Liver (tissue), 8 donors: ENCODE measurements at regions not wholly inside any gene's neighbourhood (a gene's known extent, or its start where the extent isn't known, plus 50 kb on each side); places are given as distances from the start of the nearest gene placed in this dataset.

Source experiments
- DNase-seq: peaks from one replicate; pipeline ENCODE4 v3.0.0-alpha.2; 2017; ENCODE audit warnings: low spot score
- H3K27ac ChIP-seq, 2 donors: one replicate each; pipeline ENCODE4 v1.7.0; 2013; ENCODE audit warnings: inconsistent platforms in 2 of 2, low read length in 2 of 2, control low read depth in 1 of 2, low read depth in 1 of 2, mild to moderate bottlenecking in 1 of 2
- H3K27me3 ChIP-seq, 4 donors: one replicate each; pipeline versions ENCODE4 v1.6.1 to v1.7.0; 2013; ENCODE audit warnings: low read length in 3 of 4, inconsistent platforms in 1 of 4, mild to moderate bottlenecking in 1 of 4, moderate library complexity in 1 of 4; ENCODE audit not compliant: control insufficient read depth in 4 of 4, insufficient read depth in 4 of 4
- H3K36me3 ChIP-seq, 4 donors: one replicate each; pipeline versions ENCODE4 v1.6.1 to v1.7.0; 2013; ENCODE audit warnings: low read length in 3 of 4, mild to moderate bottlenecking in 3 of 4, low read depth in 1 of 4, moderate library complexity in 1 of 4; ENCODE audit not compliant: control insufficient read depth in 4 of 4, insufficient read depth in 3 of 4
- H3K4me1 ChIP-seq, 4 donors: one replicate each; pipeline versions ENCODE4 v1.6.1 to v1.7.0; 2013; ENCODE audit warnings: low read length in 3 of 4, mild to moderate bottlenecking in 3 of 4, moderate library complexity in 1 of 4; ENCODE audit not compliant: control insufficient read depth in 4 of 4, insufficient read depth in 4 of 4
- H3K4me3 ChIP-seq, 3 donors: one replicate each; pipeline versions ENCODE4 v1.6.1 to v1.7.0; 2013; ENCODE audit warnings: low read length in 3 of 3, control low read depth in 1 of 3, low read depth in 1 of 3, mild to moderate bottlenecking in 1 of 3
- H3K9ac ChIP-seq, 2 donors: one replicate each; pipeline ENCODE4 v1.7.0; 2013; ENCODE audit warnings: low read length in 2 of 2, mild to moderate bottlenecking in 2 of 2, moderate library complexity in 2 of 2, control low read depth in 1 of 2, low read depth in 1 of 2
- H3K9me3 ChIP-seq, 4 donors: one replicate each; pipeline versions ENCODE4 v1.6.1 to v1.7.0; 2013; ENCODE audit warnings: low read length in 3 of 4; ENCODE audit not compliant: control insufficient read depth in 4 of 4
- FOXA1 ChIP-seq: IDR thresholded peaks from 2 replicates; pipeline ENCODE4 v1.6.1; 2016; ENCODE audit warnings: antibody characterized with exemption
- GABPA ChIP-seq, 2 donors: IDR thresholded peaks in 1 of 2; conservative IDR thresholded peaks in 1 of 2; 2 replicates each; pipeline ENCODE4 v1.6.1; 2016; ENCODE audit warnings: antibody characterized with exemption in 2 of 2, mild to moderate bottlenecking in 1 of 2, moderate library complexity in 1 of 2
- HNF4A ChIP-seq, 2 donors: conservative IDR thresholded peaks; 2 replicates each; pipeline ENCODE4 v1.6.1; 2016; ENCODE audit warnings: antibody characterized with exemption in 2 of 2, mild to moderate bottlenecking in 2 of 2
- JUND ChIP-seq, 2 donors: IDR thresholded peaks; 2 replicates each; pipeline ENCODE4 v1.6.1; 2016; ENCODE audit warnings: antibody characterized with exemption in 2 of 2
- NR2F2 ChIP-seq: IDR thresholded peaks from 2 replicates; pipeline ENCODE4 v1.6.1; 2016; ENCODE audit warnings: antibody characterized with exemption
- RAD21 ChIP-seq, 2 donors: IDR thresholded peaks; 2 replicates each; pipeline ENCODE4 v1.6.1; 2016; ENCODE audit warnings: antibody characterized with exemption in 2 of 2, mild to moderate bottlenecking in 2 of 2
- SP1 ChIP-seq: IDR thresholded peaks from 2 replicates; pipeline ENCODE4 v1.6.1; 2018; ENCODE audit warnings: antibody characterized with exemption, mild to moderate bottlenecking
- TAF1 ChIP-seq: conservative IDR thresholded peaks from 2 replicates; pipeline ENCODE4 v1.6.1; 2016; ENCODE audit warnings: antibody characterized with exemption, mild to moderate bottlenecking
- YY1 ChIP-seq: IDR thresholded peaks from 2 replicates; pipeline ENCODE4 v1.6.1; 2016; ENCODE audit warnings: antibody characterized with exemption, mild to moderate bottlenecking
- WGBS: extraction: QIAGEN DNeasy Blood & Tissue Kit; methylation state at CpG from one replicate; pipeline ENCODE4 v1.1.7; 2013; 5-methylcytosine and 5-hydroxymethylcytosine counted together
- TF ChIP-seq, protein P1 (sequence below): fragments of 150-350 bp; IDR thresholded peaks from 2 replicates; pipeline ENCODE4 v1.5.1; 2017; ENCODE audit warnings: improper control_type of control experiment, low read depth, low read length; ENCODE audit not compliant: missing input control
- TF ChIP-seq, protein P2 (sequence below): IDR thresholded peaks from 2 replicates; pipeline ENCODE4 v1.6.1; 2016; ENCODE audit warnings: antibody characterized with exemption, mild to moderate bottlenecking
- TF ChIP-seq, protein P3 (sequence below): IDR thresholded peaks from 2 replicates; pipeline ENCODE4 v1.6.1; 2016; ENCODE audit warnings: antibody characterized with exemption
- TF ChIP-seq, protein P4 (sequence below): IDR thresholded peaks from 2 replicates; pipeline ENCODE4 v1.6.1; 2016; ENCODE audit warnings: antibody characterized with exemption
- donor health status: healthy.
- donor health status: healthy.
- donor health status: healthy.
- donor health status: healthy.
- donor health status: healthy.

DNA sequence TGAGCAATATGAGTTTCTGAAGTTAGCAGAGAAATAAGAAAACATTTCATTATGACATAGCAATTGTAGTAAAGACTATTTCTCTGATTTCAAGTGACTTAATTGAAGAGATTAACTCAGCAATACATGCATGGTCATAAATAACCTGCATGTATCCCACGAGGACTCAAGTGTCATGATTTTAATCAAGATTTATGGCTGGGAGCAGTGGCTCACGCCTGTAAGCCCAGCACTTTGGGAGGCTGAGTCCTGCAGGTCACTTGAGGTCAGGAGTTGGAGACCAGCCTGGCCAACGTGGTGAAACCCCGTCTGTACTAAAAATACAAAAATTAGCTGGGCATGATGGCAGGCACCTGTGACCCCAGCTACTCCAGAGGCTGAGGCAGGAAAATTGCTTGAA, 311.9 kb upstream of the PLD5 start:
- TF ChIP-seq FOXA1: no peak
- TF ChIP-seq GABPA (IDR thresholded peaks at IDR 0.05 in 1 of 2, conservative IDR thresholded peaks at IDR 0.05 in 1 of 2): no peak
- TF ChIP-seq, protein P1, sequence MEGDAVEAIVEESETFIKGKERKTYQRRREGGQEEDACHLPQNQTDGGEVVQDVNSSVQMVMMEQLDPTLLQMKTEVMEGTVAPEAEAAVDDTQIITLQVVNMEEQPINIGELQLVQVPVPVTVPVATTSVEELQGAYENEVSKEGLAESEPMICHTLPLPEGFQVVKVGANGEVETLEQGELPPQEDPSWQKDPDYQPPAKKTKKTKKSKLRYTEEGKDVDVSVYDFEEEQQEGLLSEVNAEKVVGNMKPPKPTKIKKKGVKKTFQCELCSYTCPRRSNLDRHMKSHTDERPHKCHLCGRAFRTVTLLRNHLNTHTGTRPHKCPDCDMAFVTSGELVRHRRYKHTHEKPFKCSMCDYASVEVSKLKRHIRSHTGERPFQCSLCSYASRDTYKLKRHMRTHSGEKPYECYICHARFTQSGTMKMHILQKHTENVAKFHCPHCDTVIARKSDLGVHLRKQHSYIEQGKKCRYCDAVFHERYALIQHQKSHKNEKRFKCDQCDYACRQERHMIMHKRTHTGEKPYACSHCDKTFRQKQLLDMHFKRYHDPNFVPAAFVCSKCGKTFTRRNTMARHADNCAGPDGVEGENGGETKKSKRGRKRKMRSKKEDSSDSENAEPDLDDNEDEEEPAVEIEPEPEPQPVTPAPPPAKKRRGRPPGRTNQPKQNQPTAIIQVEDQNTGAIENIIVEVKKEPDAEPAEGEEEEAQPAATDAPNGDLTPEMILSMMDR: no peak
- TF ChIP-seq JUND (IDR thresholded peaks at IDR 0.05): no peak
- TF ChIP-seq, protein P2, sequence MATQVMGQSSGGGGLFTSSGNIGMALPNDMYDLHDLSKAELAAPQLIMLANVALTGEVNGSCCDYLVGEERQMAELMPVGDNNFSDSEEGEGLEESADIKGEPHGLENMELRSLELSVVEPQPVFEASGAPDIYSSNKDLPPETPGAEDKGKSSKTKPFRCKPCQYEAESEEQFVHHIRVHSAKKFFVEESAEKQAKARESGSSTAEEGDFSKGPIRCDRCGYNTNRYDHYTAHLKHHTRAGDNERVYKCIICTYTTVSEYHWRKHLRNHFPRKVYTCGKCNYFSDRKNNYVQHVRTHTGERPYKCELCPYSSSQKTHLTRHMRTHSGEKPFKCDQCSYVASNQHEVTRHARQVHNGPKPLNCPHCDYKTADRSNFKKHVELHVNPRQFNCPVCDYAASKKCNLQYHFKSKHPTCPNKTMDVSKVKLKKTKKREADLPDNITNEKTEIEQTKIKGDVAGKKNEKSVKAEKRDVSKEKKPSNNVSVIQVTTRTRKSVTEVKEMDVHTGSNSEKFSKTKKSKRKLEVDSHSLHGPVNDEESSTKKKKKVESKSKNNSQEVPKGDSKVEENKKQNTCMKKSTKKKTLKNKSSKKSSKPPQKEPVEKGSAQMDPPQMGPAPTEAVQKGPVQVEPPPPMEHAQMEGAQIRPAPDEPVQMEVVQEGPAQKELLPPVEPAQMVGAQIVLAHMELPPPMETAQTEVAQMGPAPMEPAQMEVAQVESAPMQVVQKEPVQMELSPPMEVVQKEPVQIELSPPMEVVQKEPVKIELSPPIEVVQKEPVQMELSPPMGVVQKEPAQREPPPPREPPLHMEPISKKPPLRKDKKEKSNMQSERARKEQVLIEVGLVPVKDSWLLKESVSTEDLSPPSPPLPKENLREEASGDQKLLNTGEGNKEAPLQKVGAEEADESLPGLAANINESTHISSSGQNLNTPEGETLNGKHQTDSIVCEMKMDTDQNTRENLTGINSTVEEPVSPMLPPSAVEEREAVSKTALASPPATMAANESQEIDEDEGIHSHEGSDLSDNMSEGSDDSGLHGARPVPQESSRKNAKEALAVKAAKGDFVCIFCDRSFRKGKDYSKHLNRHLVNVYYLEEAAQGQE: no peak
- TF ChIP-seq RAD21 (IDR thresholded peaks at IDR 0.05): no peak
- no peak for TF ChIP-seq SP1
- no peak for TF ChIP-seq HNF4A (conservative IDR thresholded peaks at IDR 0.05)
- TF ChIP-seq, protein P3, sequence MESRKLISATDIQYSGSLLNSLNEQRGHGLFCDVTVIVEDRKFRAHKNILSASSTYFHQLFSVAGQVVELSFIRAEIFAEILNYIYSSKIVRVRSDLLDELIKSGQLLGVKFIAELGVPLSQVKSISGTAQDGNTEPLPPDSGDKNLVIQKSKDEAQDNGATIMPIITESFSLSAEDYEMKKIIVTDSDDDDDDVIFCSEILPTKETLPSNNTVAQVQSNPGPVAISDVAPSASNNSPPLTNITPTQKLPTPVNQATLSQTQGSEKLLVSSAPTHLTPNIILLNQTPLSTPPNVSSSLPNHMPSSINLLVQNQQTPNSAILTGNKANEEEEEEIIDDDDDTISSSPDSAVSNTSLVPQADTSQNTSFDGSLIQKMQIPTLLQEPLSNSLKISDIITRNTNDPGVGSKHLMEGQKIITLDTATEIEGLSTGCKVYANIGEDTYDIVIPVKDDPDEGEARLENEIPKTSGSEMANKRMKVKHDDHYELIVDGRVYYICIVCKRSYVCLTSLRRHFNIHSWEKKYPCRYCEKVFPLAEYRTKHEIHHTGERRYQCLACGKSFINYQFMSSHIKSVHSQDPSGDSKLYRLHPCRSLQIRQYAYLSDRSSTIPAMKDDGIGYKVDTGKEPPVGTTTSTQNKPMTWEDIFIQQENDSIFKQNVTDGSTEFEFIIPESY: no peak
- TF ChIP-seq NR2F2: no peak
- TF ChIP-seq, protein P4, sequence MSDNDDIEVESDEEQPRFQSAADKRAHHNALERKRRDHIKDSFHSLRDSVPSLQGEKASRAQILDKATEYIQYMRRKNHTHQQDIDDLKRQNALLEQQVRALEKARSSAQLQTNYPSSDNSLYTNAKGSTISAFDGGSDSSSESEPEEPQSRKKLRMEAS: no peak
- WGBS: 36% methylated on average over 4 of the region's 4 CpGs
- H3K9me3 ChIP-seq: no peaks in the 10 kb centered on the region
- H3K27me3 ChIP-seq: peaks cover 0 to 4% (median 0%) of the 10 kb centered on the region in 4 donors
- no peaks in the 10 kb centered on the region for H3K36me3 ChIP-seq
- H3K4me3 ChIP-seq: no peak overlapping the region
- no peak for DNase-seq
- no peak overlapping the region for H3K27ac ChIP-seq
- H3K4me1 ChIP-seq: no peaks in the 10 kb centered on the region
- no peak overlapping the region for H3K9ac ChIP-seq

DNA sequence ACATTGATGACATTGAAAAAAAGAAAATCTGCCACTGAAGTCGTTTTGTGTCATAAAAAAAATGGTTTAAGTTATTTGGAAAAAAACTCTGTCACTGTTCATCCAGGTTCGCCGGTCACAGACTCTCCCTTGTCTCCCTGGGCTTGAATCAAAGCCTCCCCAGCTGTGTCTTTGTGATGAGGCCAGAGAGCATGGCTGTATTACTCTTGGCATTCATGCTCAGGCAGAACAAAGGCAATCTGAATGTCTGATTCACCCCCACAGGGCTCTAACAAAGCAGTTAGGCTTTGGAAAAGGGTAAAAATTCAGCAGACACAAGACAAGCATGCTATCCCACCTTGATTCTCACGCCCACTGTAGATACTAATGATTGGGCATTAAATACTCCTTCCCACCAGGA, 304.3 kb upstream of the PLD5 start:
- Histone ChIP-seq H3K9ac (no peak overlapping the region), H3K9me3 (no peaks in the 10 kb centered on the region), H3K36me3 (no peaks in the 10 kb centered on the region), H3K27me3 (peaks cover 0 to 2% (median 0%) of the 10 kb centered on the region in 4 donors), H3K4me3 (no peak overlapping the region), H3K4me1 (no peaks in the 10 kb centered on the region), H3K27ac (no peak overlapping the region)
- TF ChIP-seq, protein P4: no peak
- no peak for TF ChIP-seq TAF1
- no peak for TF ChIP-seq FOXA1
- no peak for TF ChIP-seq YY1
- no peak for TF ChIP-seq NR2F2
- DNase-seq: no peak
- WGBS: 47% methylated on average over 4 of the region's 4 CpGs
